Stomach (tissue), 4 donors: ENCODE measurements at regions not wholly inside any gene's neighbourhood (a gene's known extent, or its start where the extent isn't known, plus 50 kb on each side); places are given as distances from the start of the nearest gene placed in this dataset.

ENCODE experiments used
- EP300 ChIP-seq: sonication (generic); formaldehyde crosslinking; IDR thresholded peaks from one replicate; pipeline ENCODE4 v1.6.1; 2017; ENCODE audit warnings: antibody characterized with exemption
- POLR2A ChIP-seq, 4 donors: fragments of 450-650 bp; IDR thresholded peaks; one replicate each; pipeline ENCODE4 v1.6.1; 2016; ENCODE audit warnings: antibody characterized with exemption in 4 of 4, control low read depth in 2 of 4, mild to moderate bottlenecking in 1 of 4, moderate library complexity in 1 of 4
- POLR2AphosphoS5 ChIP-seq, 3 donors: sonication (generic); formaldehyde crosslinking; IDR thresholded peaks; one replicate each; pipeline ENCODE4 v1.6.1; 2016; ENCODE audit warnings: antibody characterized with exemption in 3 of 3
- TF ChIP-seq, protein P1 (sequence below), 7 experiments: fragments of 450-650 bp in 4 of 7; fragments of 200-600 bp in 3 of 7; sonication (generic) in 3 of 7; IDR thresholded peaks; one replicate each; pipeline ENCODE4 v1.5.1; 2016 to 2019; ENCODE audit warnings: antibody characterized with exemption in 7 of 7, control low read depth in 2 of 7, mild to moderate bottlenecking in 1 of 7

- TF ChIP-seq POLR2A (IDR thresholded peaks at IDR 0.05) (no peak), EP300 (no peak), POLR2AphosphoS5 (IDR thresholded peaks at IDR 0.05) (no peak)
- TF ChIP-seq, protein P1, sequence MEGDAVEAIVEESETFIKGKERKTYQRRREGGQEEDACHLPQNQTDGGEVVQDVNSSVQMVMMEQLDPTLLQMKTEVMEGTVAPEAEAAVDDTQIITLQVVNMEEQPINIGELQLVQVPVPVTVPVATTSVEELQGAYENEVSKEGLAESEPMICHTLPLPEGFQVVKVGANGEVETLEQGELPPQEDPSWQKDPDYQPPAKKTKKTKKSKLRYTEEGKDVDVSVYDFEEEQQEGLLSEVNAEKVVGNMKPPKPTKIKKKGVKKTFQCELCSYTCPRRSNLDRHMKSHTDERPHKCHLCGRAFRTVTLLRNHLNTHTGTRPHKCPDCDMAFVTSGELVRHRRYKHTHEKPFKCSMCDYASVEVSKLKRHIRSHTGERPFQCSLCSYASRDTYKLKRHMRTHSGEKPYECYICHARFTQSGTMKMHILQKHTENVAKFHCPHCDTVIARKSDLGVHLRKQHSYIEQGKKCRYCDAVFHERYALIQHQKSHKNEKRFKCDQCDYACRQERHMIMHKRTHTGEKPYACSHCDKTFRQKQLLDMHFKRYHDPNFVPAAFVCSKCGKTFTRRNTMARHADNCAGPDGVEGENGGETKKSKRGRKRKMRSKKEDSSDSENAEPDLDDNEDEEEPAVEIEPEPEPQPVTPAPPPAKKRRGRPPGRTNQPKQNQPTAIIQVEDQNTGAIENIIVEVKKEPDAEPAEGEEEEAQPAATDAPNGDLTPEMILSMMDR (IDR thresholded peaks at IDR 0.05): no peak
Observed at GRCh38 chr16:6428861-6429260, 903.8 kb upstream of the RBFOX1 start.
